Suprapubic skin (tissue), 3 donors: ENCODE measurements at regions not wholly inside any gene's neighbourhood (a gene's known extent, or its start where the extent isn't known, plus 50 kb on each side); places are given as distances from the start of the nearest gene placed in this dataset.

Source experiments
- POLR2AphosphoS5 ChIP-seq, 3 donors: sonication (generic); formaldehyde crosslinking; IDR thresholded peaks; one replicate each; pipeline ENCODE4 v1.6.1; 2017; ENCODE audit warnings: antibody characterized with exemption in 3 of 3
- TF ChIP-seq, protein P1 (sequence below), 2 donors: fragments of 200-600 bp in 1 of 2; fragments of 450-650 bp in 1 of 2; sonication (generic) in 1 of 2; IDR thresholded peaks; one replicate each; pipeline ENCODE4 v1.5.1; 2016 to 2019; ENCODE audit warnings: antibody characterized with exemption in 2 of 2, mild to moderate bottlenecking in 1 of 2, moderate library complexity in 1 of 2

DNA sequence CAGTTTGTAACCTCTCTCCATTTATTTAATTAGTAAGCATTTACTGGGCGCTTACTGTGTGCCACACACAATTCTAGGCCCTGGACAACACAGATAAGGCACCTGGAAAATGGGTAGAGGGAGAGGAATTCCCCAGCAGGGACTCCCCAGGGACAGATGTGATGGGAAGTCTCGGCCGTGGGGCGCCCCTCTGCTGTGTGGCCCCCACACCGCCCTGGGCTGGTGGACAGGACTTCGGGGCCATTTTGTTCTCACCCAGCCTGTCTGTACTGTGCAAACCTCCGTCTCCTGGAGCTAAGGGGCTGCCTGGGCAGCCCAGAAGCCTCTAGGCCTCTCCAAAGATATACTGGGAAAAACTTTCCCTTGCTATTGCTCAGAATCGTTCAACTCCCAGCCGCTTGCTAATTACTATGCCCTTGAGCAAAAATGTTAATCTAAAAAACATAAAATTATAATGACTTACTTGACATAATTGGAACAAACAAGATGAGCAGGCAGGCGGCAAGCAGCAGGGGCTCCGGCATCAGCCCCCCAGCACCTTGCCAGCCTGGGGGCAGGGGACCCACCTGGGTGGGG is 64.4 kb upstream of the NCOR2 start:
- TF ChIP-seq, protein P1, sequence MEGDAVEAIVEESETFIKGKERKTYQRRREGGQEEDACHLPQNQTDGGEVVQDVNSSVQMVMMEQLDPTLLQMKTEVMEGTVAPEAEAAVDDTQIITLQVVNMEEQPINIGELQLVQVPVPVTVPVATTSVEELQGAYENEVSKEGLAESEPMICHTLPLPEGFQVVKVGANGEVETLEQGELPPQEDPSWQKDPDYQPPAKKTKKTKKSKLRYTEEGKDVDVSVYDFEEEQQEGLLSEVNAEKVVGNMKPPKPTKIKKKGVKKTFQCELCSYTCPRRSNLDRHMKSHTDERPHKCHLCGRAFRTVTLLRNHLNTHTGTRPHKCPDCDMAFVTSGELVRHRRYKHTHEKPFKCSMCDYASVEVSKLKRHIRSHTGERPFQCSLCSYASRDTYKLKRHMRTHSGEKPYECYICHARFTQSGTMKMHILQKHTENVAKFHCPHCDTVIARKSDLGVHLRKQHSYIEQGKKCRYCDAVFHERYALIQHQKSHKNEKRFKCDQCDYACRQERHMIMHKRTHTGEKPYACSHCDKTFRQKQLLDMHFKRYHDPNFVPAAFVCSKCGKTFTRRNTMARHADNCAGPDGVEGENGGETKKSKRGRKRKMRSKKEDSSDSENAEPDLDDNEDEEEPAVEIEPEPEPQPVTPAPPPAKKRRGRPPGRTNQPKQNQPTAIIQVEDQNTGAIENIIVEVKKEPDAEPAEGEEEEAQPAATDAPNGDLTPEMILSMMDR (IDR thresholded peaks at IDR 0.05): no peak
- no peak for TF ChIP-seq POLR2AphosphoS5 (IDR thresholded peaks at IDR 0.05)
